GM19372 (cell line): ENCODE measurements at regions not wholly inside any gene's neighbourhood (a gene's known extent, or its start where the extent isn't known, plus 50 kb on each side); places are given as distances from the start of the nearest gene placed in this dataset.
A peak's percentile ranks its signal among the peaks of the same experiment; 100 is the strongest.

Experiments used
- ATAC-seq: cut with Tn5 transposase; IDR thresholded peaks from one replicate; pipeline ENCODE4 v1.9.1; 2021; ENCODE audit warnings: mild to moderate bottlenecking, low read depth, moderate library complexity; ENCODE audit not compliant: unreplicated experiment

DNA sequence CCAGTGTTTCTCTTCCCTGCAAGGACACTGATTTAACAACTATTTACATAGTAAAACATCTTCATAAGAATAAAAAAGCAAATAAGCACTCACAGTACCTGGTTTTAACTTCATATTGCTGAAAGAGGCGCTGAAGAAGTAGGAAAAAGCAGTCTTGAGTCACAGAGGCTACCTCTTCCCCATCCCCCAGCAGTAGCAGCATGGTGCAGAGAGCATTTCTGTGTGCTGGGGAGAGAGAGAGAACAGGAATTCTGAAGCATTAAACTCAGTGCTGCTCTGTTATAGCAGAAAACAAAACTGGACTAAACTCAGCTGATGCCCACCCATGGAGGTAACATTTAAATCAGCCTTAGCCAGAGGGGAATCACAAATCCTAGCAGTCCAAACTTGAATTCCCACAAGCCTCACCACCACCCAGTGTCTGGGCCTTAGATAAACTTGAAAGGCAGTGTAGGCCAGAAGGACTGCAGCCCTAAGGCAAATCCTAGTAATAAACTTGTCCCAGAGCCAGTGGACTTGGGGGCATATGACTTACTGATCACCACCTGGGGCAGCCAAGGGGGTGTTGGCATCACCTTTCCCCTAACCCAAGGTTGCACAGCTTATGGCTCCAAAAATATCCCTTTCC is 321.8 kb upstream of the CWC22 start:
- no peak for ATAC-seq

DNA sequence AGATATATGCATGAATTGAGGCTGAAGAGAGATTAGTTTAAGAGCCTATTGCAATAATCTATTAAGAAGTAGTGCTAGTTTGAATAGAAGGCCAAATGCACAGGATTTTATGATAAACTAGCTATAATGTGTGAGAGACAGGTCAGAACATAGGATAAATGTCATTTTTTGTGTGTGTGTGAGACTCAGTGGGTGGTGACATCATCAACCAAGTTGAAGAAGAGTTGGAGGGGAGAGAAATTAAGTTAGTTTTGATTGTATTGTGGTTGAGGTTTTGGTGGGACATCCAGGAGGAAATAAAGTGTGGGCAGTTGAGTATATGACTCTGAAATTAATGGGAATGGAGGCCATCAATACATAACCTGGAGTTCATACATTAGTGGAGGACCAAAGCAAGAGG is 320.1 kb upstream of the CWC22 start:
- ATAC-seq: no peak

DNA sequence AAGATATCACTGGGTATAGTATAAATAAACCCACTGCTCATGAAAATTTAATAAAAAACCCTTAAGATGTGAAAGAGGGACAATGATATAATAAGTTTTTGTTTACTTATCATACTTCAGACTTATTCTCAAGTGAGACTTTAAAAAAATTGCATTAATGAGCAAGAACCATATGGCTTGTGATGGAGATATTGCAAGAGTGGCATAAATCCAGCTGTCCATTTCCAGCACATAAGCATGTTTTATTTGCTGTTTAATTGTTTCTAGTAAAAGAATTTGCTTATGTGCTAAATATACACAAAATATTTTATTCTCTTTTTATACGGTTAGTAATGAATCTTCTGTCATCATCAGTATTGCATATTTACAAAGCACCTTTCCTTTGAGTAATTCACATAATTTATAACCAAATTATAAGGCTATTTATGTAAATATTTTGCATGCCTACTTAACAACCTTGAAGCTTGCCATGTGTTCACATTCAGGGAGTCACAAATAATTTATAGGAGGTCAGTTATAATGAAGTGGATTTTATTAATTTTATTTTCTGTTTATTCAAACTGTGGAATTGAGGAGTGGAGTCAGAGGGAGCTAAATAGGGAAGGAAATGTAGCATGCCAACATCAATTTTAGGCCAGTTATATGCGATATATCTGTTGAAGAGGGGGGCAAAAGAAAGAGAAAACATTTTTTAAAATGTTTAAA is 318.5 kb upstream of the CWC22 start:
- no peak for ATAC-seq

DNA sequence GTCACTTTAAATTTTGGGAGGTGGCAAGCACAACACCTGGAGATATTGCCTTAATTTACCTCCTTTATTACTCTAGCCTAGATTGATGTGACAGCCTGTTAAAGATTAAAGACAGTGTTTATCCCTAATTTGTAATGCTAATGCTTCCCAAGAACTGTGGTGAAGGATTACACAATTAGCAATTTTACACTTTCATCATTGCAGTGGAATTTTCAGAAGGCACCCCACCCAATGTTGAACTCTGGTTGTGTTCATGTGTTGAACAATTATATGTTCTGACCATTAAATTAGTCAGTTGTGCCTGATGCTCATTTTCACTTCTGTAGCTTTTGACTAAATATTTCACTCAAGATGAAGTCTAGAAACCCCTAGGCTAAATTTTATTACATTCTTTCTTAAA is 317.1 kb upstream of the CWC22 start:
- ATAC-seq: no peak

DNA sequence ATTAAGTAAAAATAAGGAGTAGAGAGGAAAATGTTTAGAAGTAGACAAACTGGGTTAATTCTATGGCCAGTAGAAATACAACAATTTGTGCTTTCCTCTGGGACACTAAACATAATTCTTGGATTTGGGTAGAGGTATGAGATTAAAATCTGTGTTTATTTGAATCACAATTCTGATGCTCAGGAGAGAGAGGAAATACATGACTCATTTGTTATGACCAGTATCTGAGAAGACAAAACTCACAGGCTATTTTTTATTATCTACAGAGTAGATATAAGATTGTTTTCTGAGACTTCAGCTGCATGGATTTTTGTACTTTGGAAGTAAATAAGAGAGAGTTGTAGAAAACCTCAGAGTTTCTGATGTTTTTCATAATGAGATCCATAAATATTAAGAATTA is 315.7 kb upstream of the CWC22 start:
- no peak for ATAC-seq

DNA sequence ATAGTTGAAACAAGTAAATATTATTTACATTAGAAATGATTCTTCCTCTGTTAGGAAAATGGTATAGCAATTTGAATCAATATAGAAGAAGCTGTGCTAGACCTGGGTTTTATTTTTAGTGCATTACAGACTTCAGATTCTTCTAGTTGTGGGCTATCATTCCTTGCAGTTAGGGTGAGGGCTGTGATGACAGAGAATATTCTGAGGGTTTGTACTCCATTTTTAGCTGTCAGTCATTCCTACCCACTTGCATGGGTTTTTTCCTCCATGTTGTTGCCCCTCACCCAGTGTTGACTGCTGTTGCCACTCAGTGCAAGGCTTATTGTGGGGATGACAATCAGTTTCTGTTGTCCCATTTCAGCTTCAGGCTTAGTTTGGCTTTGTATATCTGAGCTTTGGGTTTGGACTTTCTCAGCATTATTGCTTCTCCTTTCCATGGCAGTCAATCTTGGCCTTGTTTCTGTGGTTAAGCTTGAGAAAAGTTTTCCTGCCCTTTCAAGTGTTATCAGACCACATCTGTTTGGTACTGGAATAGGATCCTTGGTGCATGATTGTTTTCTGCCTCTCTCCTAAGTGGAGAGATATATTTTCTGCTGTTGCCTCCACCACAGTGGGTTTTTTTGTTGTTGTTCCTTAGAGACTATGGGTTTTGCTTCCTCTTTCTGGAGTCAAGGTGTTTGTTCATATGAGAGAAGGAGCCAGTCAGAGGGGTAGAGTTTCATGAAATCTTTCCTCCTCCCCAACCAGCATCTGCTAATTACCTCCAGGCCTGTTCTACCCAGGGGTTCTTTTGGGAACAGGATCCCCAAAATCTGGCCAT is 312.7 kb upstream of the CWC22 start:
- ATAC-seq: peak; percentile 87

DNA sequence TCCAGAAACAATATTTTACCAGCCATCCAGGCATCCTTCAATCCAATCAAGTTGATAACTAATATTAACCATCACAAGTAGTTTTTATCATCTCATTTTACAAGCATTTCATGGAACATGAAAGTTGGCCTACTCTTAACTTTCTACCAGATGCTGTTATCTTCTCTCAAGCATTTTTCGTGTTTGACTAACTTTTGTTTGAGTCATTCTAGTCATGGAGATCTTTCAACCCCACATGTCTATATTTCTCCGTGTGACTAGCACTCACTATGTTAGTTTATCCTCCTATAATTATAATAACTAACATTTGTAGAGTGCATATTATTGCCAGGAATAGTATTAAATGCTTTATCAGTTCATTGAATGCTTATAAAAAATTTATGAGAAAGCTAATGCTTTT is 307.0 kb upstream of the CWC22 start:
- no peak for ATAC-seq

DNA sequence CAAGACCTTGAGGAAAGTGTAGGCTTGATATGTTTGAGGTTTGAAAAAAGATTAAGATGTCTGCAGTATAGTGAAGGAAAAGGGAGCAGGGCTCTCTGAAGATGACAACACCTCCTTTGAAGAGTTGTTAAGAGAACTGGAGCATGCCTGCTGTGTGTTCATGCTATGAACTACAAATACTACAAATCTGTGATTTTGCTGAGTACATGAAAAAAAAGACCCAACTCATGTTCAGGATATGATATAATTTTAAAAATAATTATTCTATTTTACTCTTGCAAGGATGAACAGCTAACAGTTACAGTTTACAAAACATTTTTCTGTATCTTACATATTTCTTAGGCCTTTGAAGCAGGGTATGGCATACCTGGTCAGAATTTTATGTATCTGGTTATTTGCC is 305.4 kb upstream of the CWC22 start:
- no peak for ATAC-seq

DNA sequence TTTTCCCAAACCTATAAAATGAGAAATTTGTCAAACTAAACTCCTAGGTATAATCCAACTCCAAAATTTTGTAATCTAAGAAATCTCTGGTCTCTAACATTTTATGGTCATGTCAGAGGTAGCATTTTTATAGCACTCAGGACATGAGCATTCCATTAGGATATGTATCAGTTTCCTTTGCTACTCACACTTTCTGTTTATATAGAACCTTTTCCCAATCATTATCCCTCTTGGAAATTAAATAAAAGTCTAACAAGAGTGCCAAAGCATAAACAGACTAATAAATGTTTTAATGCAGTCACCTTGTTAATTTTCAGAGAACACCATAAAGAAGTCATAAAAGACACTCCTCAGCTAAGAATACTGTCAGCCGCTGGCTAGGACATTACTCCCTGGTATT is 300.0 kb upstream of the CWC22 start:
- ATAC-seq: no peak

DNA sequence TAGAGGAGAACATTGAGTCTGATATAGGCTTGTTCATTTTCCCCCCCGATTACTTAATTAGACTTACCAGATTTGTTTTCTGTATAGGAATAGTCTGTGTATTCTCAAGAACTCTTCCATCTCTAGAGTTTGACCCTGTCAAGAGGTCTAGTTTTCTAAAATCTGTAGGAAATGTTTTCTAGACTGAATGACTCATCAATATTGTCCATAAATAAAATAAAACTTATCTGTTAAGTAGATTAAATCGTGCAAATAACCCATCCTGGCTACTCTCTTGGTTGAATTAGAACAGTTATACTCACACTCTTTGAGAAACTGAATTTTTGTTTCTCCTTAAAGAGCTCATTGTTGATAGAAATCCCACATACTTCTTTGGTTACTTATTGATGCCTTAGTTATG is 299.2 kb upstream of the CWC22 start:
- no peak for ATAC-seq

DNA sequence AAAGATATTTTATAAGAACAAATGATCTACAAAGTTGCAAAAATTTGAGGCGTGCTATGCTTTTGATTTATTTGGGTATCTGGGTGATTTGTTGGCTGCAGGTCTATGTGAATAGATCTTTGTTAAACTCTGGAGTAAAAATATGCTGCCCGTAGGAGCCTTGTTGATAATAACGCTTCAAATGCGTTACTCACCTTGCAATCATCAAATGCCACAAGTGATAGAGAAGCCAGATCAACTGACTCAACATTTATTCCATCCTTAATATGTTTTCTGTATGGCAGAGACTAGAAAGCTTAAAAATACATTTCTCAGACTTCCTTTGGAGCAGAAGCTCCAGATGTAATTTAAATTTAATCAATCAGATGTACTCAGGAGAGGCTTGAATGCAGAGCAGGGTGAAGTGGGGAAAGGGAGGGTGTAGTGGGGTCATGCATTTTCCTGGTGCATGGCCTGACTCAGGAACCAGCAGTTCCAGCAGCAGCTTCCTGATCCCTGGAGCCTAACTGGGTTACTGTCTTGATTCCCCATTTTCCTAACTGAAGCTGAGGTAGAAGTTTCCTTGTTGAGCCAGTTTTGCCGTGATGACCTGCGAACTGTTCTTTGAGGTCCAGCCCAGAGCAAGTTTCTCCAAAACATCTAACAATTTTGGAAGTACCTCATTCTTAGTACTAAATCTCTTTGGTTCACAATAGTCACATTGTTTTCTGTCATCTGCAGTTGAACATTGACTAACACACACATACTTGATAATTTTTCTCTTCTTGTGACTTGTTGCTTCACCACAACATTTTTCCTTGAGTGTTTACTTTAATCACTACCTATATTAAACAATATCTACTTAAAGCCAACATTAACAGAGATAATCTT is 284.7 kb upstream of the CWC22 start:
- no peak for ATAC-seq

DNA sequence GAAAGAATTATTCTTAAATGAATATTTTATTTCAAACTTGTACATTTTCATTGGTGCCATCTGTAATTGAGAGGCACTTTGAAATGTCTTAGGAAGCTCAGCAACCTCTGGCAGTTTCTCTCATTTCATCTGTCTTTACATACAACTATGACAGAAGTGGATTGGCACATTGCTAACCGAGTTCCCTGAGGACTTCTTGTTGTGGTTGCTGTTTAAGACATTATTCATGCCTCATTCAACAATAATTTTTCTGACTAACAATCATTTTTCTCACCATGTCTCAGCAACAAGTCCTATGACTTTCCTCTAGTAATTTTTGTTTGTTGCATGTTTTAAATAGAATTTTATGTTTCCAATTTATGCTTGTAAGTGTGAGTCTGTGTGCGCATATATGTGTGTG is 284.0 kb upstream of the CWC22 start:
- no peak for ATAC-seq

DNA sequence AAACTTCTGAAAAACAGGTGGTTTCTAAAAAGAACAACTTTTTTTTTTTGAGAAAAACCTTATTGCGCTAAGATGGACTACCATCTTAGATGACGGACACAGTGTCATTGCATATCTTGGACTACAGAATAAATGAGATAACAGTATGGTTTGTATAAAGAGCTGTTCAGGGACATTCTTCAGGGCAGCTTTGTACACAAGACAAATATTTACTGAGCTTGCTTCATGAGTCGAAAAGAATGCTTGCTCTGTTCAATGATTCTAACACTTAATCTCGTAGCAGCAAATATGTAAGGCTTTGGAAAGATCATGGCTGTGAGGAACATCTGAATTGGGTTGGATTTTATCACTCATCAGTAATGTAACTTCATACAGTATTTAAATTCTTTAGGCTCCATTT is 282.5 kb upstream of the CWC22 start:
- ATAC-seq: no peak

DNA sequence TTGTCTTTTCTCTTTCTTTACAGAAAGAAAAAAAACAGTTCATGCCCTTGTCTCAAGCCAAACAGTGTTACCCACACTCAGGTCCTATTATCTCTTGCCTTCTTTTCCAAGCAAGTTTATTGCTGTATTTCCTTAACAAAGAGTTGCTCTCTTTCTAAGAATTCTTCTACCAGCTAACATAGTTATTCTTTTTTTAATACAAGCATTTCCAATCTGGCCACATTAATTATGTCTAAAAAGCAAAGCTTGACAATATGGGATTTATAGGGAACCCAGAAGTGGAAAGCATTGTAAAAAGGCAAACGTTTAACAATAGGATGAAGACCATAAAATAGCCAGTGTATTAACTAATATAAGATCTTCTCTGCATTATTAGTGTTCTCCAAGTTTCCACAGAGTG is 272.5 kb upstream of the CWC22 start:
- no peak for ATAC-seq

DNA sequence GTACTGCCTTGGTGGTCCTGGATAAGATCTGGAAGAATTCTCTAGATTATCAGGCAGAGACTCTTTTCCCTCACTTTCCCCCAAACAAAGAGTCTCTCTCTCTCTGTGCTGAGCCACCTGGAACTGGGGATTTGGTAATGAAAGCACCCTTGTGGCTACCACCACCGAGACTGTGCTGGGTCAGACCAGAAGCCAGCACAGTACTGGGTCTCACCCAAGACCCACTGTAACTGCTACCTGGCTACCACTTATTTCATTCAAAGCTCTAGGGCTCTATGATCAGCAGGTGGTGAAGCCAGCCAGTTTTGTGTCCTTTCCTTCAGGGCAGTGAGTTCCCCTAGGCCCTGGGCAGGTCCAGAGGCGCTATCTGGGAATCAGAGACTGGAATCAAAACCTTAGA is 269.6 kb upstream of the CWC22 start:
- no peak for ATAC-seq

DNA sequence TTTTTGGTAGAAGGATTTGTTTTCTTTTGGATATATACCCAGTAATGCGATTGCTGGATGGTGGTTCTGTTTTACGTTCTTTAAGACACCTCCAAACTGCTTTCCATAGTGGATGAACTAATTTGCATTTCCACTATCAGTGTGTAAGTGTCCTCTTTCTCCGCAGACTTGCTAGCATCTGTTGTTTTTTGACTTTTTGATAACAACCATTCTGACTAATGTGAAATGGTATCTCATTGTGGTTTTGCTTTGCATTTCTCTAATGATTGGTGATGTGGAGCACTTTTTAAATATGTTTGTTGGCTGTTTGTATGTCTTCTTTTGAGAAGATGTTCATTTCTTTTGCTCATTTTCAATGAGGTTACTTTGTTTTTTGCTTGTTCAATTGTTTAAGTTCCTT is 260.9 kb upstream of the CWC22 start:
- no peak for ATAC-seq

DNA sequence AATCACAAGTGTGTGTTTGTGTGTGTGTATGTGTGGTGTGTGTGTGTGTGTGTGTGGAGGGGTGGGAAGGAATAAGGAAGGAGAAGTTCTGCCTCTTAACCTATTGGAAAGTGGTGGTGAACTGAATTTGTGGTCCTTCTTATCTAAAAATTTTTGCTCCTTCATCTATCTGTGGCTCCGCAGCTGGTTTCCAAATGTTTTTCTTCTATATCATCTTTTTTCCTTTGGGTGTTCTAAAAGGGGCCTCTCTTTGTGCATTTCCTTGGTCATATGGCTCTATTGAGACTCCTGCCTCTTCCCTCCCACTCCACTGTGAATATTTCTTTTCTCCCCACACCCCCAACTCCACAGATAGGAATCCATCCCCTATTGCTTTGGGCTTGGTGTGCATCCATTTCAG is 254.9 kb upstream of the CWC22 start:
- no peak for ATAC-seq

DNA sequence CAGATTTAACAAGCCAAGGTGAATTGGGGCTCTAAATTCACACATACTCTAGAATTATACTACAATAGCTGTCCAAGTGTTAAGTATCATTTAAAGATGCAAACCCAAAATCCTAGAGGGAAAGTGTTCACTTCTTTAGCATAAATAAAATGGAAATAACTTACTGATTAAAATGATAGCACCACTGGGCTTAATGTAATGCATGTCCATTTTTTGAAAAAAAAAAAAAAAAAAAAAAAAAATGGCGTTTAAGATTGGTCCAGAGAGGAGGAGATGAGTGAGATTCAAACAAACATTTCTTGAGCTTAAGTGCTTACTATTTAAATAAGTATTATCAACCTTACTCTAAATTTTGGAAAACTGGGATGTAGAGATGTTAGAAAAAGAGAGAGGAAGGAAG is 251.5 kb upstream of the CWC22 start:
- no peak for ATAC-seq

DNA sequence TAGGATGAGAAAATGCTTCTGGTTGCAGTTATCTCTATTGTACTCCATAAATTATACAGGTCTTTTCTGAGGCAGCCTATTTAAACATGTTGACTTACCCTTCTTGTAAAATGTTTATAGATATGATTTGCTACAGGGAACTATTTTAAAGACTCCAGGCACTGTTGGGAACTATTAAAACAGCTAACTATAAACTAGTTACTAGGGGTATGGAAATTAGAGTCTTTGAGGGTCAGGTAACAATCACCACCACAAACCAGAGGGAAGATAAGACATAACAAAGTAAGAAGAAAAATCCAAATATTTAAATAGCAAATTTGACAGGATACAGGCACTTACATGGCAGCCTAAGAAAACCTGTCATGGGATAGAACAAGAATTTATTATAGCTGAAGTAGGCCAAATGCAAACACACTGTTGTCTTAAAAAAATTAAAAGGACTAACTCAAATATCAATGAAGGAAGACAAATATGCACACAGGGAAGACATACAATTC is 251.0 kb upstream of the CWC22 start:
- ATAC-seq: no peak

DNA sequence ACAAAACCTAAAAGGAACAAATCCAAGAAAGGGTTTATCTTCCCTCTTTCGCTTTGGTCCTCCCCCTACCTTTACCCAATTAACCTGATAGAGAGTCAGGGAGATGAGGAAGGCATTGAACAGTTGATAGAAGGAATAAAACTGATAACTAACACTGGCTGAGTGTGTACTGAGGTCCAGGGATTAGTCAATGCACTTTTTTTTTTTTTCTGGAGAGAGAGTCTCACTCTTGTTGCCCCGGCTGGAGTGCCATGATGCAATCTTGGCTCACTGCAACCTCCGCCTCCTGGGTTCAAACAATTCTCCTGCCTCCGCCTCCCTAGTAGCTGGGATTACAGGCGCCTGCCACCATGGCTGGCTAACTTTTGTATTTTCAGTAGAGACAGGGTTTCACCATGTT is 250.2 kb upstream of the CWC22 start:
- ATAC-seq: no peak

DNA sequence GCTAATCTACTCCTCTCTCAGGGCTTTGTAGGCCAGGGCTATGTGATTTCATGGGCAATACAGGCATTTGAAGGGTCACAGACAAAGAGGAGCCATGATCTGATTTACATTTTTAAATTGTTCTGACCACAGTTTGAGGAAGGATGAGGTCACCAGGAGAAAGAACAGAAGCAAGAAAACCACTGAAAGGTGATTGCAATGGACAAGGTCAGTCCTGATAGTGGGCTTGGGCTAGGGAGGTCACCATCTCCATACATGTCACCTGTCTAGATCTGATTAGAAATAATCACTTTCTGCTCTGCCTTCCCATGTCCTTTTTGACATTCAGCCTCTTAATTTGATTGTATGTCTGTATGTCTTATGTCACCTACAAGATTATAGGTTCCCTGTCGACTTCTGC is 248.9 kb upstream of the CWC22 start:
- ATAC-seq: no peak
